ENCODE measurements at regions not wholly inside any gene's neighbourhood (a gene's known extent, or its start where the extent isn't known, plus 50 kb on each side); places are given as distances from the start of the nearest gene placed in this dataset.

DNA sequence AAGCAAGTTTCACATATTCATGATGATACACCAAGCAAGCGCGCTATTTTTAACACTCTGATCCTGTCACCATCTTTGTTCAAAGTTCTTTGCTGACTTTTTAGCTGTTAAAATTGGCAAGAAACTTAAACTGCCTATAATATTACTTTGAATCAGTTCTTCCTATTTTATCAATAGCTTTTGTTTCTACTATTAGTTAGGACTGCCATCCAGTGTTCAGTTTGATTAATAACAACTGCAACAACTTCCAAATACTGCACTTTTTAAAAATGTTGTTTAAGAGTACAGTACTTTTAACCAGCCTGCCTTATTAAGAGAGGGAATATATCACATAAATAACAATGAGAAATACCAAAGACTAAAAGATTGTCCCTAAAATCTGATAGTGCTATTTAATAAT lies 614.3 kb downstream of the FAM133A start:
- no peak overlapping the region for H3K27ac Mint-ChIP-seq
- Histone ChIP-seq H3K27me3 (ENCODE audit: control insufficient read depth in 2 of 2, insufficient read depth in 2 of 2, low read length in 2 of 2) (no peaks in the 10 kb centered on the region), H3K4me1 (ENCODE audit: control insufficient read depth in 1 of 2, insufficient read depth in 2 of 2, low read length in 2 of 2) (no peaks in the 10 kb centered on the region), H2AFZ (ENCODE audit: insufficient read depth, low read depth, low read length, poor library complexity, severe bottlenecking) (no peak overlapping the region), H3K9ac (ENCODE audit: insufficient read depth, low read length, poor library complexity, severe bottlenecking) (no peak overlapping the region), H3K4me3 (replicated peaks in 1 of 3; ENCODE audit: low read depth in 2 of 3, low read length in 3 of 3) (no peak overlapping the region), H3K4me2 (replicated peaks; ENCODE audit: extremely low read depth, low read length, poor library complexity, severe bottlenecking) (no peak overlapping the region), H4K20me1 (ENCODE audit: insufficient read depth, low read length) (no peaks in the 10 kb centered on the region), H3K27ac (ENCODE audit: low read depth in 1 of 2, low read length in 2 of 2) (no peak overlapping the region), H3K9me3 (replicated peaks in 1 of 2; ENCODE audit: control insufficient read depth in 1 of 2, insufficient read depth in 1 of 2, low read length in 2 of 2) (no peaks in the 10 kb centered on the region), H3K79me2 (ENCODE audit: insufficient read depth, low read length) (no peaks in the 10 kb centered on the region), H3K36me3 (replicated peaks in 1 of 2; ENCODE audit: control insufficient read depth in 1 of 2, insufficient read depth in 2 of 2, low read length in 2 of 2) (no peaks in the 10 kb centered on the region)
- WGBS (ENCODE audit: insufficient coverage): no CpG with 5 or more reads among the region's 2 CpGs
- H3K9me3 Mint-ChIP-seq: no peaks in the 10 kb centered on the region
- TF ChIP-seq, protein P1, sequence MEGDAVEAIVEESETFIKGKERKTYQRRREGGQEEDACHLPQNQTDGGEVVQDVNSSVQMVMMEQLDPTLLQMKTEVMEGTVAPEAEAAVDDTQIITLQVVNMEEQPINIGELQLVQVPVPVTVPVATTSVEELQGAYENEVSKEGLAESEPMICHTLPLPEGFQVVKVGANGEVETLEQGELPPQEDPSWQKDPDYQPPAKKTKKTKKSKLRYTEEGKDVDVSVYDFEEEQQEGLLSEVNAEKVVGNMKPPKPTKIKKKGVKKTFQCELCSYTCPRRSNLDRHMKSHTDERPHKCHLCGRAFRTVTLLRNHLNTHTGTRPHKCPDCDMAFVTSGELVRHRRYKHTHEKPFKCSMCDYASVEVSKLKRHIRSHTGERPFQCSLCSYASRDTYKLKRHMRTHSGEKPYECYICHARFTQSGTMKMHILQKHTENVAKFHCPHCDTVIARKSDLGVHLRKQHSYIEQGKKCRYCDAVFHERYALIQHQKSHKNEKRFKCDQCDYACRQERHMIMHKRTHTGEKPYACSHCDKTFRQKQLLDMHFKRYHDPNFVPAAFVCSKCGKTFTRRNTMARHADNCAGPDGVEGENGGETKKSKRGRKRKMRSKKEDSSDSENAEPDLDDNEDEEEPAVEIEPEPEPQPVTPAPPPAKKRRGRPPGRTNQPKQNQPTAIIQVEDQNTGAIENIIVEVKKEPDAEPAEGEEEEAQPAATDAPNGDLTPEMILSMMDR (IDR thresholded peaks at IDR 0.05): no peak
- no peak for DNase-seq
- no peaks in the 10 kb centered on the region for H3K27me3 Mint-ChIP-seq (ENCODE audit: low read depth in 3 of 3)
- H3K36me3 Mint-ChIP-seq: no peaks in the 10 kb centered on the region
- intact Hi-C loops (cut with micrococcal nuclease): no loop called here
- H3K4me1 Mint-ChIP-seq: no peaks in the 10 kb centered on the region
- H3K4me3 Mint-ChIP-seq: no peak overlapping the region

DNA sequence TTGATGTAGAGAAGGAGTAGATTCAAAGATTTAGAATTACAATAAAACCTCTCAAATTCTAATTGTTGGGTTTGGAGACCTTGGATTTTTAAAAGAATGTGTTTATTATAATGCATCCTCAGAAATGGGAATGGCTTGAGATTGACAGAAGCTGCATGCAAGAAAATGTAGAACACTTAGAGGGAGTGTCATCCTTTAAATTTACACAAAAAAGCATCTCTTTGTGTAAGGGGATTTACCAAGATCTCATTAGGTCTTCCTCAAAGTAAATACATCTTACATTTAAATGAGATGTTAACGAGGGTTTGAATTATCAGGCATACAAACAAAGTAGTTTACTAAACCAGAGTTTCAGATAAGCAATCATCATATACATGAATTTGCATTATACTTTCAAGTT lies 615.0 kb downstream of the FAM133A start:
- no peaks in the 10 kb centered on the region for H3K9me3 ChIP-seq (replicated peaks in 1 of 2; ENCODE audit: control insufficient read depth in 1 of 2, insufficient read depth in 1 of 2, low read length in 2 of 2)
- no peaks in the 10 kb centered on the region for H4K20me1 ChIP-seq (ENCODE audit: insufficient read depth, low read length)
- TF ChIP-seq, protein P1 (IDR thresholded peaks at IDR 0.05): no peak
- Mint-ChIP-seq H3K27ac (no peak overlapping the region), H3K4me3 (no peak overlapping the region), H3K27me3 (ENCODE audit: low read depth in 3 of 3) (no peaks in the 10 kb centered on the region), H3K9me3 (no peaks in the 10 kb centered on the region), H3K4me1 (no peaks in the 10 kb centered on the region), H3K36me3 (no peaks in the 10 kb centered on the region)
- no peaks in the 10 kb centered on the region for H3K27me3 ChIP-seq (ENCODE audit: control insufficient read depth in 2 of 2, insufficient read depth in 2 of 2, low read length in 2 of 2)
- no peak overlapping the region for H3K9ac ChIP-seq (ENCODE audit: insufficient read depth, low read length, poor library complexity, severe bottlenecking)
- H3K4me1 ChIP-seq (ENCODE audit: control insufficient read depth in 1 of 2, insufficient read depth in 2 of 2, low read length in 2 of 2): no peaks in the 10 kb centered on the region
- H3K27ac ChIP-seq (ENCODE audit: low read depth in 1 of 2, low read length in 2 of 2): no peak overlapping the region
- intact Hi-C loops (cut with micrococcal nuclease): no loop called here
- DNase-seq: no peak
- no peak overlapping the region for H3K4me3 ChIP-seq (replicated peaks in 1 of 3; ENCODE audit: low read depth in 2 of 3, low read length in 3 of 3)
- H3K36me3 ChIP-seq (replicated peaks in 1 of 2; ENCODE audit: control insufficient read depth in 1 of 2, insufficient read depth in 2 of 2, low read length in 2 of 2): no peaks in the 10 kb centered on the region
- no peak overlapping the region for H2AFZ ChIP-seq (ENCODE audit: insufficient read depth, low read depth, low read length, poor library complexity, severe bottlenecking)
- no peak overlapping the region for H3K4me2 ChIP-seq (replicated peaks; ENCODE audit: extremely low read depth, low read length, poor library complexity, severe bottlenecking)
- no CpG with 5 or more reads among the region's 1 CpG for WGBS (ENCODE audit: insufficient coverage)
- no peaks in the 10 kb centered on the region for H3K79me2 ChIP-seq (ENCODE audit: insufficient read depth, low read length)

Measured in CD14-positive monocyte (primary cell).